CD4-positive, alpha-beta T cell treated with Interleukin-4 for 1 hour (primary cell): ENCODE measurements at regions not wholly inside any gene's neighbourhood (a gene's known extent, or its start where the extent isn't known, plus 50 kb on each side); places are given as distances from the start of the nearest gene placed in this dataset.

ENCODE experiments used
- DNase-seq, 2 donors: peaks; one replicate each; pipeline ENCODE4 v3.0.0-alpha.2; 2020 to 2022

DNA sequence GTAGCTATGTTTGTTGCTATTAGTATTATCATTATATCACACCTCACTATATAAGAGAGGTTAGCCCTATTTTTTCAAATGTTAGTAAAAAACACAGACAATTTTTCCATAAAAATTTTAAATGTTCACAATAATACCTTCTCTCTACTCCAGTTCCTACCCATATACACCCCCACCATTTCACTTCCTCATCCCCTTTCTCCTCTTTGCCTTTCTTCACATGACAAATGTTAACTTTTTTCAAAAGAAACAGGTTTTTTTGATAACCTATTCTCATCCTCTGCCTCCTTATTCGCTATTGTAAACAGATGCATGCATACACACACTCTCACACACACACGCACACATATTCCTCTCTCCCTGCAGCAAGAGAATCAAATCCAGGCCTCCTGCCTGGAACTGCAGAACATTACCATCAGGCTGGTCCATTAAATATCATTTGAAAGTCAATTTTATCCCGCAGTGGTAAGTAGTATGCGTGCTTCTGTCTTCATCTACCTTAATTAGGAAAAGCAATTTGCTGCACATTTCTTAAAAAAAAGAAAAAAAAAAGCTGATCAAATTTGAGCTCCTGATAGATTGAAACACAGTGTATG, 55.5 kb downstream of the MID1IP1 start:
- DNase-seq = no peak

DNA sequence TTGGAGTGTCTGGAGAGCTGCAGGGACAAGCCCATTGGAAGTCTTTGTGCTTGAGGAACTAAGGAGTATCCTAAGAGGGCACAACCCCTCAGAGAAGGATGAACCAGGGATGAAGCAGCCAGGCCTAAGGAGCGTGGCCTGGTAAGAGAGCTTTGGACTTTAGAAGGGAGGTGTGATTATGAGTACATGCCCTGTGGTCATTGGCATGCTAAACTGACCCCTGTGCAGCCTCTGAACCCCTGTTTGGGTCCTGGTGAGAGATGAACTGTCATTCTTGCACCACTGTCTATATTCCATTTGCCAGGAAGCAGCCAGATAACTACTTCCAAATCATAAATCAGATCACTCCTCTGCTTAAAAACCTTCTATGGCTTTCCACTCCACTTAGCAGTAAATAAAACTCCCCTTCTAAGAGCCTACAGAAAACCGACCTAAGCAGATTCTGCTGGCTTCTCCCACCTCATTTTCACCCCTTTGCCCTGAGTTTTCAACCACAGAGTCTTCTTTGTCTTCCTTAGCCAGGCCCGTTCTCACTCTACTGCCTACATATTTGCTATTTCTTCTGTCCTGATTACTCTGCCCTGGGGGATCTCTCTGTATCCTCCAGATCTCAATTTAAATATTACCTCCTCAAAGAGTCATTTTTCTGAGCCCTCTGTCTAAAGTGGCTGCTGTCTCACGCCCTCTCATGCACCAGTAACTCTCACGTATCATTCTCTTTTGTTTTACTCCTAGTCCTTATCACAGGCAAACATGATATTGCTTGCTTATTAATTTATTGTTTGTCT, 56.7 kb downstream of the MID1IP1 start:
- no peak for DNase-seq

DNA sequence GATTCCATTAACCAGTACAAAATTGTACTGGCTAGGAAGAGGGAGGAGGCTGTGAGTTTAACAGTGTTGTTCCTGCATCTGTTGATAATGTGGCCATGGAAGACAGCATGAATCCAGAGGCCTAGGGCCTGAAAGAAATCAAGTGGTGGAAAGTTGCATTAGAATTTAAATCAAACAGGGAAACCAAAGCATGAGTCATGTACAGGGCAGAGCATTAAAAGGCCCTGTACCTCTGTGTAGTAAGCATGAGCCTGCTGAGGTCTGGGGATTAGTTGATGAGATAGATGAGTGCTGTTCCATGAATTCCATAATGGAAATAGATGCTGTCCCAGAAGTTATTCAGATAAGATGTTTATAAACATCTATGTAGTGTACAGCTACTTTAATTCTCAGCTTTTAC, 58.3 kb downstream of the MID1IP1 start:
- no peak for DNase-seq

DNA sequence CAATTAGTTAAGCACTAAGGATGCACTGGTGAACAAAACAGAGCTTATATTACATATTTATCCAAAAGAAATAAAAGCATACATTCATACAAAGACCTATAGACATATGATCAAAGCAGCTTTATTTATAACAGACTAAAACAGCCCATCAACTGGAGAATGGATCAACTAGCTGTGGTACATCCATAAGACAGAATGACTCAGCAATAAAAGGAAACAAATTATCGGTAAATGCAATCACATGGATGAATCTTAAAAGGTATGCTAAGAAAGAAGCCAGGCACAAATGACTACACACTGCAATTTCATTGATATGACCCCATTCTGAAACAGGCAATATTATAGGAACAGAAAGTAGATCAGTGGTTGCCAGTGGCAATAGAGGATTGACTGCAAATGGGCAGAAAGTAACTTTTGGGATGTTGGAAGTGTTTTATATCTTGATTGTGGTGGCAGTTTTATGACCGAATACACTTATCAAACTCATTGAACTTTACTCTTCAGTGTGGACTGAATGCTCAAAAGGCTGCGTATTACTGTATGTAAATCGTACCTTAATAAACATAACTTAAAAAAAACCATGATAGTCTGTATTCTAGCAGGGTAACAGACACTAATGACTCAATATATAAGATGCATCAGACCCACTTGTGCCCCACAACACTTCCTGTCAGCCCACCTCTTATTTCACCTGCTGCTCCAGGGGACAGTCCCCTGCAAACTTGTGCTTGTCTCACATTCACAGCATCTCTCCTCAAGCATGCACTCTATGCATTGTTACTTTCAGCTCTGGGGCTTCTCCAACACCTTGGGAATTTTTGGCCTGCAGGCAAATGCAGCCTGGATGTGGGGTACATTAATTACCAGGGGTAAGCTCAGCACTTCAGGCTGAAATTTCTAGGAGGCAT, 59.1 kb downstream of the MID1IP1 start:
- no peak for DNase-seq

DNA sequence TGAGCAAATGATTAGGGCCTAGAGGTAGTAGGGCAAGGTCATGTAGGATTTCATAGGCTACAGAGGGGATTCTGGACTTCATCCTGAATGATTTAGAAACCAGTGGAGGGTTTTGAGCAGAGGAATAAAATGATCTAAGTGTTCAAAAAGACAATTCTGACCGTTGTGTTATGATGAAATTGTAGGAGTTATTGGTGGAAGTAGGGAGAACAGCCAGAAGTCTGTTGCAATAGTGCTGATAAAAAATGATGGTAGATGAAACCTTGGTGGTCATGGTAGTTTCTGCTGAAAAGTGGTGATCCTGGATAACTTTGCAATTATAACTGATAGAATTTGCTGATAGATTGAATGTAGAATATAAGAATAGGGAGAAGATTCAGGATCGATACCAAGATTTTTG, 60.2 kb downstream of the MID1IP1 start:
- DNase-seq = no peak

DNA sequence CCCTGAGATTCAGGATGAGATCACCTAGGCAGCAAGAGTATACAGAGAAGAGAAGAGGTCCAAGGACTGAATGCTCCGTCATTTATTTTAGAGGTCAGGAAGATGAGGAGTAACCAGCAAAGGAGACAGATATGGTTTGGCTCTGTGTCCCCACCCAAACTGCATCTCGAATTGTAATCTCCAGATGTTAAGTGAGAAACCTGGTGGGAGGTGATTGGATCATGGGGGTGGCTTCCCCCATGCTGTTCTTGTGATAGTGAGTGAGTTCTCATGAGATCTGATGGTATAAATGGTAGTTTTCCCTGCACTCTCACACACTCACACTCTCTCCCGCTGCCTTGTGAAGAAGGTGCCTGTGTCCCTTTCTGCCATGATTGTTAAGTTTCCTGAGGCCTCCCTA, 60.8 kb downstream of the MID1IP1 start:
- DNase-seq = no peak

DNA sequence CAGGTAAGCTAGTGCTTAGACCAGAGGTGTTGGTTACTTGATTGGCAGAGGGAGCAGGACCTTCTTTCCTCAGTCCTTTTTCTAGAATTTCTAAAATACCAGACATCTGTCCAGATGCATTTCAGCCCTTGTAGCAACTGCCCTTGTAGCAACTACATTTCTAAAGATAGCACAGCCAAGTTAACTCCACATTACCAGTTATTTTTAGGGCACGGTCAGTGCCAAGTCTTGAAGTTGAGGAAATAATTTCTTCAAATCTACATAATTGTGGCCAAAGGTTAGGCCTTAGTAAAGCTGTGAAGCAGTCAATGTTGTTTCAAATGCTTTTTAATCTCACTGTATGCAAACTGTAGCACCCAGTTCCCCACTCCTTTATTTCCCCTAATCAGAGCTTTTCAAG, 62.9 kb downstream of the MID1IP1 start:
- DNase-seq = no peak

DNA sequence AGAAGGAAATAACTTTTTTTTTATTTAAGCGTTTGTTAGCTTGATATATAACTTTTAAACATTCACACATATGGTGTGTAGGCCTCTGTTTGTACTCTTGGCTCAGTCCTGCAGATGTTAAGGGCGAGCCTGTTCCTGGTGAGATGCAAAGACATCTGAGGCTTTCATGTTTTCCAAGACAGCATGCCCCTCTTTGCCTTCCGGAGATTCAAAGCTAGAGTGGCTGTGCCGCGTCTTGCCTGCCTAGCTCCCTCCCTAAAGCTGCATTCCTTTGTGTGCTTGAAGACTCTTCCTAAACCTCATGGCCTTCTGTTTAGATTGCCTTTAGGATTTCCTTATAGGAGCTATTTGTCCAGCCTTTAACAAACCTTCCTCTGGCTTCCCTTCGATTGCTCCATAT, 67.1 kb downstream of the MID1IP1 start:
- DNase-seq = no peak

DNA sequence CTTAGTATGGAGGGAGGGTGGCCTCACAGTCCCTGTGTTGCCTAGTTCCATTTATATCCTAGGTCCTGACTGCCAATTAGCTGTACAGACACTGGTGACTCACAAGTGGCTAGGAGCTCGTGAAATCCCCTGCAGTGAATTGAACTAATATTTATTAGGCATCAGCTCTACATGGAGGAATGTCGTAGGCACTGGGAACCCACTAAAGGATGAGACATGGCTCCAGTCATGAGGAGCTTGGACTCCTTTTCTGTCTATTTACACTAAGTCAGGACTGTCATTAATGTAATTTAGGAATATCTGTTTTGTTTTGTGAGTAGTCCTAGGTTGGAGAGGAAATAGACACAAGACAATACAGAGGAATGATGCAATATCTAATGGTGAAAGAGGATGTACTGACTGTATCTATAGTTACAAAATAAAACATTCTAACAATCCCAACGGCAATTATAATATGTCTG, 67.7 kb downstream of the MID1IP1 start:
- peak; percentile 6 to 45 for DNase-seq

DNA sequence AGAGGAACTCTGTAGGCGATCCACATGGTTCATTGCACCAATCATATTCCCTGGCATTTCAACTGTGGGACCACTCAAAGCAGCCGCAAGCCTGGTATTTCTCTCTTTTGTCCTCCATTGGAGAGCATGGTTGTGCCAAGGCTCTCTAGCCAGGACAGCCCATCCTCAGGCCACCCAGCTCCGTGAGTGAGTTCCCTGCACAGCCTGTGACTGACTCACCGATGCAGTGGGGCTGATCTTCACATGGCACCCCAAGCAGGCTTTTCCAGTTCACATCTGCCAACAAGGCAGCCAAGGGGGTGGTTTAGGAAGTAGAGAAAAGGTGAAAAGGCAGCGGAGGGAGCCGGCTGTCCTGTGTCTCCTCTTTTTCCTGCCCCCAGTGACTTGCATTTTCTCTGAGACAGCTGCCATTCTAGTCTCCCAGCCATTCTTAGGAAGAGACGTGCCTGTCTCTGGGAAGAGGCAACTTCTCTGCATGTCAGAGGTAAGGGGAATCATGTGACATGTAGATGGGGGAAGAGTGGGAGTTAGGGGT, 69.2 kb downstream of the MID1IP1 start:
- DNase-seq = peak in 1 of 2 donors; percentile 19

DNA sequence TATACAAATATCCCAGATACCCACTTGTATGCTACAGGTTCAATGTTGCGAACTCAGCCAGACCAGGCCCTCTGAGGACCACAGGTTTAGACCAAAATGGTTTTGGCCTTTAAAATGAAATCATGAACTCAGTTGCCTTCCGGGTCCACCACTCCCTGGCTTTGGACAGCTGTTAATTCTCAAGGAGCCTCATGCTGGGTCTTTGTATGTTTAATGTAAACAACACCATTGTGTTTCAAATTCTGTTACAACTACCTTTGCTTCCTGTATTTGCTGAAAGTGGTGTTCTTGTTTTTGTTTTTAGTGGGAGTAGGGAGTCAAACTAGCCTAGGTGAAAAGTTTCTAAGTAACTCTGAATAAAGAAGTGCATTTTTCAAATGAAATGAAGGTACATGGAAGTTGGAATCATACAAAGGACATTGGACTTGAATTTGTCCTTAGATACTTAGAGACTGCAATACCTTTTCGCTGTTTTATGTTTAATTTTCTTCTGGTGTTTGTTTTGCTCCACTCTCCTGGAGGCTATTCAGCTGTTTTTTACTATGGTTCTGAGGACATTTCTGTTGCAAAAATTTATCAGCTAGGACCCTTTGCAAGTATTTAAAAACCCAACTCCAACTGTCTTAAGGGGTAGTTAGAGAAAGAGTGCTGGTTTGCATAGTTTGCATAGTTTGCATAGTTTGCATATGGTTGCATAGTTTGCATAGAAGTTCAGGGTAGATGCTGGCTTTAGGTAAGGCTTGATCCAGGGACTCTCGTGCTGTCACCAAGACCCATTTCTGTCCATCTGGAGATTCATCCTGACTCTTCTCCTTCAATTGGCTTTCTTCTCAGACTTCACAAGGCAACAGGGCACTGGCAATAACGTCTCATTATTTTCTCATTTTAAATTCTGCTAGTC, 70.1 kb downstream of the MID1IP1 start:
- DNase-seq = no peak

DNA sequence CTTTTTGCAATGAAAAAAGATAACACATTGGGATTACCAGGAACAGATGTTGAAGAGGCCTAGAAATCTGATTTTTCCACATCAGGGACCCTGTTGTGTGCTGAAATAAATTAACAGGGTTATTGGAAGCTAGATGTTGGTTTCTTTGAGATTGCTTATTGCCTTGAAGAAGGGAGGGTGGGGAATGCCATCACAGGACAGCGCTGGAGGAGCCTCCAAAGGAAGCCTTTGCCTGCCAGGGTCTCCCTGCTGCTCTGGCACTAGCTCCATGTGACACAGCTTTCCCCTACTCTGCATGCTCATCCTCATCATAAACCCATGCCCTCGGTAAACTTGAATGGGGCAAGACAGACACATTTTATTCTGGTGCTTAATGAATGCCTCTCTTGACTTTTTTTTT, 76.1 kb downstream of the MID1IP1 start:
- DNase-seq = no peak

DNA sequence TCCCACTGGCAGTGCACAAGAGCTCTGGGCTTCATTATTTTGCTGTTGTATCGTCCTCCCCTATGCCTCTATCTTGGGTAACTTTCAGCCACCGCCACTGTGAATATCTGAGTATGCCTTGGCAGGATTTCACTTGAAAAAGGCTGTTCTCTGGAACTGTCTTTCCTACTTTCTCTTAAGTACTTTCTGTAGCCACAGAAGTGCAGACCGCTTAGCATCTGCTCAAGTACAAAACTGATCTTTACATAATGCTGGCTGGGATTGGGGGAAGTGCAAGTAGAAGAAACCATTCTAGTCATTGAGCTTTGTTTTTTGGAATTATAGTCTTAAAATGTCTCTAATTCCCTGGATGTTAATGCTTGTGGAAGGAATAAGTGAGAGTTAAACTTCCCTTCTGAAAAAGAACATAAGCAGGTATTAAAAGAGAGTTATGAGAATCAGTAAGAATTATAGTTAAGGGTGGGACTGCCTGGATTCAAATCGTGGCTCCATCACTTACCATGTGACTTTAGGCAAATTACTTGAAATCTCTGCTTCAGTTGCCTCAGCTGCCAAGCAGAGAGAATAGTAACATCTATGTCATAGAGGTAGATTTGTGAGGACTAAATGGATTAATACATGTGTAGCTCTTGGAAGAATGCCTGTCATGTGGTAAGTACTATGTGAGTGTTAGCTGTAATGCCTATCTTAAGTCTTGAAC, 77.5 kb downstream of the MID1IP1 start:
- no peak for DNase-seq

DNA sequence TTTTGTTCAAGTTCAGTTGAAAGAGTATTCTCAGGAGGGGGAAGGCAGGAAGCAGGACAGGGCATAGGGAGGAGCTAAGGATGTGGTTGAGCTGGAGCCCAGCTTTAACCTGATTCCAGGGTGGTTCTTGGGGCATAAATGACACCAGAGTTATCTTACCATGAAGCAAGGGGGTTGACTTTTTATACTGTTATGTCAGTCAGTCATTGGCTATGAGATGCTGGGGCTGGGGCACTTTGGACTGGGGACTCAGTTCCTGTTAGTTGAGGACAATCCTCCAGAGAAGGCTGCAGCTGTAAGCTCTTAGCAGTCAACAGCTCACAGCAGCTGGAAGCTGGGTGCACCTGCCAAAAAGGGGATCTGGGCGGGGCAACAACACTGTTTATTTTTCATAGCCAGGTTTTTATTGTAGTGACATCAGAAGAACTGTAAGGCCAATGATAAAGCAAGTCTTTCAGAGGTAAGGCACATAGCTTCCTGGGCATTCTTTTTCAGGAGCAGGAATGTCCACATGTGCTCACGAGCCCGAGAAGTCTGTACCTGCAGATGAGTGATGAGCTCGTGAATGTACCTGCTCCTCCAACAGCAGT, 78.5 kb downstream of the MID1IP1 start:
- peak; percentile 9 to 69 for DNase-seq

DNA sequence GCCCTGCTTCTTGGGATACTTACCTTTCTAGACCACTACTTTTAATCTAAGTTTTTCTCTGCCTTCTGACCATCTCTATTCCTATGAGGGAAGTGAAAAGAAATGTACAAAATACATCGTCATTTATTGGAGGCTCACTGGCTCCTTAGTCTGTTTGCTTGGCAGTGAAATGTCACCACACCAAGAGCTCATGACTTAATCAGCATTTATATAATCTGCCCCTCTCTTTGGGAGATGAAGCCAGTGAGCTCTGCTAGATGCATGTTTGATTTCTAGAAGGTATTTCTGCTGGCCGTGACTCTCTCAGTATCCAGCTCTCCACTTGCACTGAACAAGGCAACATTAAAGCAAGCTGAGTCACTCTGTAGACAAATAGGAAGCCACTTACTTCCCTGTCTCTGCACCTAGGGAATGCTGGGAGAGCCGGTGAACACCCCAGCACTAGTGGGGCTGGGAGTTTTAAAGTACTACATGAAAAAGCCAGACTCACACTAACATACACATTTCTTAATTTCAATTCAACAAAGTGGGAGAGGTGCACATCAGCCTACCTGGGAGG, 79.1 kb downstream of the MID1IP1 start:
- no peak for DNase-seq

DNA sequence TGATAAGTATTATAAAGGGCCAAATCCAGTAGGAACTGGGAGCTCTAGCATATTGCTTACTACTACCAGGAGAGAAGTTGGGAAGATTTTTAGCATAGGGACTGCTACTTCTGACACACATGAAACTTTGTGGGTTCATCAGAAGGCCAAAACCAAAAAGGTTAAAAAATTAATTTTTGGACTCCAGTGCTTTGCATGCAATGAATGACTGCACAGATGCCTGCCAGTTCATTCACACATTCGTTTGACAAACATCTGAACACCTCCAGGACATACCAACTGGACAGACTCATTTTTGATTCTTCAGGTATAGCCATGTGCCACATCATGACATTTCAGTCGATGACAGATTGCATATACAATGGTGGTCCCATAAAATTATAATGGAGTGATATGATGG, 79.8 kb downstream of the MID1IP1 start:
- no peak for DNase-seq

DNA sequence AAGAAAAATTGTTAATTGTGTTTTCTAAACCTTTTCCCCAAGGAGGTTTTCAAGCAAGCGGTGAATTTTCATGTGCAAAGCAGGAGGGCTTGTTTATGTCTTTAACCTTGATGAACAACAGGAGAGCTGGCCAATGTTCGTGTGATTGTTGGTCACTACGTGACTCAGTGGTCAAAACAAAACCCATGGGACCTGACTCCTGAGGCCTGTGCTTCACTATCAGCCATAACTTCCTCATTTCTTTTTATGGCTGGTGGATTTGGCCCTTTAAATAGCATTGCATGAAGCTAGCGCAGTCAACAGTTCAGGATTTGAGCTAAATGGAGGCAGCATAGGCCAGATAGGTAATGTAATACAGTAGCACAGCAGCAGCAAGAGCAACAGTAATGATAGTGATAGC, 80.5 kb downstream of the MID1IP1 start:
- no peak for DNase-seq

DNA sequence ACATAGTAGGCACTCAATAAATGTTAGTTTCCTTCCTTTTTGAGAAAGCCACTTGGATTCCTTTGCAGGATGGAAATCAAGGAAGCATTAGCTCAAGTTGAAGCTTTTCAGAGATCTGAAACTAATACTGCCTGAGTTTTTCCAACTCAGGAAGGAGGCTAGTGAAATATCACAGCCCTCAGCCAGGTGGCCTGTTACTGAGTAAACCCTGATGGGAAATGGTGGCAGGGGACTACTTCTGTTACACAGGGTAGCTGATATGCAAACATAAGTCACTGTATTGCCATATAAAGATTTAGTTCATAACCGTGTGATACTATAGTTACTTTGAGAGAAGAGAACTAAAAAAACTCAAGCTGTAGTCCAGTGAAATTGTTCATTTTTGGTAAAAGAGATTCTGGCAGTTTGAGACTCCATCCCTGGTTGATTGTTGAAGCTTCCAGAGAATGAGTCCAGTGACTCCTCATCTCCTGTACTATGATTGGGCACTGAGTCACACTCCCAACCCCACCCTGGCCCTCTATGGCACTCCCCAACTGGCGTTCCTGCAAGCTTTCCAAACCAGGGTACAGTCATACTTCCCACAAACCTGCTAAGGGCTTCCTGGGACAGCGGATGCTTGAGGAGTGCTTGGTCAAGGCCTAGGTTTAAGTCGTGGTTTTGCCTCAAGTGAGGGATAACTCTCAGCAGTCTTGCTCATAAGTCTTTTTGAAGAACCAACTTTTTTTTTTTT, 81.8 kb downstream of the MID1IP1 start:
- DNase-seq = no peak

DNA sequence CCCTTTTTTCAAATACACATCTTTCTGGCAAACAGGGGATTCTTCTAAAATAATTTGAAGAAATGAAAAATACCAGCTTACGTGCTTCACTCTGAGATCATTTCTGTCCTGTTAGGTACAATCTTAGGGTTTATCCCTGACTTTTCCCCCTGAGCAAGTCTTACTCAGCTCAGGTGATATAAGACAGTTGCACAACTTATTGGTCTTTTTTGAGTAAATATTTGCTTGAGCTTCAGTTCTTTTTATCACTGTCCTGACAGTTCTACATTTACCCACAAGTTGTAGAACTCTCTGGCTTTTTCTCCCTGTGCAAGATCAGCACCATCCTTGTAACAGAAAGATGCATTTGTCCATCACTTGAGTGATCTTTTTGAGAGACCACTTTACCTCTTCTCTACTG, 84.9 kb downstream of the MID1IP1 start:
- no peak for DNase-seq

DNA sequence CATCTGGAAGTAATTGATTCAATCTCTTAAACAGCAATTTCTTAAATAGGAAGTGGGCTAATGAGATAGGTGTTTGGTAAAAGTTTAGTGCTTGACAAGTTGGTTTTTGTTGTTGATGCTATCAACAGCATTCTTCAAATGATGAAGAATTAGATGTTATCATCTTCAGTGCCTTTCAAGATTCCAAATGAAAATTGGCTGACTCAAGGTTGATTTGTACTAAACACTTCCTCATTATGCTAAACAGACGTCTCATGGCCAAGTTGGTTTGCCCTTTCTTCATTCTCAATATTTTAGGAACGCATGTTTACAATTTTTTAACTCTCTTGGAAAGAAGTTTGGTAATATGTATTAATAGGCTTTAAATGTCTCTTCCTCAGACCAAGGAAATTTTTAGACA, 86.0 kb downstream of the MID1IP1 start:
- DNase-seq = no peak
